CD4-positive, CD25-positive, alpha-beta regulatory T cell (primary cell): ENCODE measurements at regions not wholly inside any gene's neighbourhood (a gene's known extent, or its start where the extent isn't known, plus 50 kb on each side); places are given as distances from the start of the nearest gene placed in this dataset.

Experiments used
- ATAC-seq, 2 donors: fragments of 150-1000 bp; cut with Tn5 transposase; one replicate each; pipeline ENCODE4 v1.10.0; 2021; ENCODE audit warnings: low read depth in 2 of 2, moderate number of reproducible peaks in 2 of 2, moderate library complexity in 1 of 2
- DNase-seq, 3 donors: peaks; one replicate each; pipeline versions ENCODE4 v3.0.0 to v3.0.0-alpha.2; 2012 to 2022; ENCODE audit warnings: mixed read lengths in 1 of 3
- H3K27ac ChIP-seq: one replicate; pipeline ENCODE4 v1.7.0; 2013; ENCODE audit warnings: mild to moderate bottlenecking, low read length; ENCODE audit not compliant: insufficient read depth, poor library complexity, severe bottlenecking
- H3K27me3 ChIP-seq: one replicate; pipeline ENCODE4 v1.7.0; 2013; ENCODE audit warnings: low read length; ENCODE audit not compliant: control insufficient read depth, insufficient read depth
- H3K36me3 ChIP-seq: one replicate; pipeline ENCODE4 v1.7.0; 2013; ENCODE audit warnings: mild to moderate bottlenecking, low read length, moderate library complexity; ENCODE audit not compliant: control insufficient read depth, insufficient read depth
- H3K4me1 ChIP-seq: 2 replicates; pipeline ENCODE4 v1.7.0; 2013; ENCODE audit warnings: mild to moderate bottlenecking, low read length; ENCODE audit not compliant: insufficient read depth, control insufficient read depth, poor library complexity, severe bottlenecking
- H3K4me3 ChIP-seq: one replicate; pipeline ENCODE4 v1.7.0; 2013; ENCODE audit warnings: low read depth, mild to moderate bottlenecking, low read length, moderate library complexity
- H3K9me3 ChIP-seq, 2 experiments: 1 replicate in 1 of 2; 2 replicates in 1 of 2; pipeline ENCODE4 v1.7.0; 2013; ENCODE audit warnings: low read length in 2 of 2, mild to moderate bottlenecking in 1 of 2, moderate library complexity in 1 of 2; ENCODE audit not compliant: control insufficient read depth in 2 of 2
- H3K27ac Mint-ChIP-seq, 3 donors: one replicate each; pipeline ENCODE4 v1.8.0; 2020 to 2022; ENCODE audit warnings: mild to moderate bottlenecking in 3 of 3, mixed read lengths in 3 of 3, moderate library complexity in 2 of 3
- H3K27me3 Mint-ChIP-seq: one replicate; pipeline ENCODE4 v1.8.0; 2022; ENCODE audit warnings: mild to moderate bottlenecking, mixed read lengths
- H3K36me3 Mint-ChIP-seq: one replicate; pipeline ENCODE4 v1.8.0; 2020; ENCODE audit warnings: mixed read lengths
- H3K4me1 Mint-ChIP-seq, 4 donors: one replicate each; pipeline ENCODE4 v1.8.0; 2020 to 2022; ENCODE audit warnings: mixed read lengths in 4 of 4, mild to moderate bottlenecking in 1 of 4
- H3K4me3 Mint-ChIP-seq, 4 donors: one replicate each; pipeline ENCODE4 v1.8.0; 2020 to 2022; ENCODE audit warnings: mild to moderate bottlenecking in 4 of 4, mixed read lengths in 4 of 4, moderate library complexity in 3 of 4
- H3K9me3 Mint-ChIP-seq, 7 donors: one replicate each; pipeline ENCODE4 v1.8.0; 2020 to 2022; ENCODE audit warnings: mixed read lengths in 7 of 7, mild to moderate bottlenecking in 3 of 7, moderate library complexity in 2 of 7

DNA sequence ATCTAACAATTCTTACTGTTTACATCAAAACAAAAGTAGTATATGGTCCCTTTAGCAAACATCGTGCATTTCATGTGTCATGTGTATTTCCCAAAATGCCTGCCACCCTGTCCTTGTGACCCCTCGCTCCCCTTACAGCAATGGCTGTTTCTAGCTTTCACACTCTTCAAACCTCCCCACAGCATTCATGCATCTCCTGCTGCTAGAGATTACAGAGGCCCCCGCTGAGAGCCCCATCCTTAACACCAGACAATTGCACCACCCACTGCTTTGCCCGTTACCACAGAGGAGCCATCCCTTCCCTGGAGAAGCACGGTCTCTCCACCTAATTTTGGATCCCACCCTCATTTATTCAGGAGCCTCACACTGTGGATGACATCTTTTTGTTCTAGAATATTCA lies 149.7 kb upstream of the IRX4 start:
- Mint-ChIP-seq H3K4me1 (no peaks in the 10 kb centered on the region), H3K27ac (no peak overlapping the region), H3K36me3 (no peaks in the 10 kb centered on the region), H3K4me3 (no peak overlapping the region), H3K9me3 (peaks cover 0 to 4% (median 2%) of the 10 kb centered on the region in 7 donors), H3K27me3 (peaks cover 38% of the 10 kb centered on the region)
- peaks cover 17% of the 10 kb centered on the region for H3K27me3 ChIP-seq
- no peak overlapping the region for H3K4me3 ChIP-seq
- H3K36me3 ChIP-seq: no peaks in the 10 kb centered on the region
- no peaks in the 10 kb centered on the region for H3K4me1 ChIP-seq
- no peaks in the 10 kb centered on the region for H3K9me3 ChIP-seq
- ATAC-seq (no peak), DNase-seq (no peak)
- H3K27ac ChIP-seq: no peak overlapping the region

DNA sequence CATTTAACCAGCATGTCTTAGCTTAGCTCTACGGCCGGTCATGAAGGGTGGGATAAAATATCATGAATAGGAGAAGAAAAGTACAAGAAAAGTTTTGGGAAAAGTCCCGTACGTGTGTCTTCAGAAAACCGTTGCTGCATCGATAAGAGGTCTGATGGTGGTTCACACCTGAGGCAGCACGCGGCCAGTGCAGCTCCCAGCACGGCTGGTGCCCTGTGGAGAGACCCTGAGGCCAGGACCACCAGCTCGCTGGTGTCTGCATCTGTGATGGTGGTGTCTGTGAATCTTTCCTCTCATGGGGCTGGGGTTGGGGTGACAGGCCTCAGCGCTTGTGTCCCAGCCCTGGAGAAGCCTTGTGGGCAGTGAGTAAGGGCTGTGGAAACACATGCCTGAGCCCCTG lies 148.9 kb upstream of the IRX4 start:
- Histone ChIP-seq H3K36me3 (no peaks in the 10 kb centered on the region), H3K4me1 (no peaks in the 10 kb centered on the region), H3K27me3 (peaks cover 11% of the 10 kb centered on the region), H3K9me3 (no peaks in the 10 kb centered on the region), H3K27ac (no peak overlapping the region), H3K4me3 (no peak overlapping the region)
- no peak for DNase-seq
- H3K27ac Mint-ChIP-seq: no peak overlapping the region
- no peaks in the 10 kb centered on the region for H3K36me3 Mint-ChIP-seq
- H3K9me3 Mint-ChIP-seq: peaks cover 0 to 4% (median 2%) of the 10 kb centered on the region in 7 donors
- peaks cover 30% of the 10 kb centered on the region for H3K27me3 Mint-ChIP-seq
- H3K4me1 Mint-ChIP-seq: no peaks in the 10 kb centered on the region
- no peak overlapping the region for H3K4me3 Mint-ChIP-seq
- ATAC-seq: no peak

DNA sequence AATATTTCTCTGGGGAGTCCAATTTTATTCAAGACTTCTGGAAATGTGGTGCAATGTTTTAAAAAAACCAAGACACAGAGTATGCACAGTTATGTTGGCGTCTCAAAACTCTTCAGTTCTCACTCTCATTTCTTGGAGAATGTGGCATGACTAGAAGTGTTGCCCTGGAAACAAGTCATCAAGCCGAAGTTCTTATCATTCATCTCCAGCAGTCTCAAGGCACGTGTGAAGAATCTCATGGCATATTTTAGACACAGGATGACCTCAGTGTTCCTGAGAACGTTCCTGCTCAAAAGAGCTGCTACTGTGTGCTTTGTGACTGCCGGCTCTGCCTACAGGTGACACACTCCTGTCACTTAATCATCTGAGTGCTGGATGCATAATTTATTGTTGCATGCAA lies 147.4 kb upstream of the IRX4 start:
- no peak overlapping the region for H3K27ac ChIP-seq
- H3K27me3 Mint-ChIP-seq: peaks cover 24% of the 10 kb centered on the region

DNA sequence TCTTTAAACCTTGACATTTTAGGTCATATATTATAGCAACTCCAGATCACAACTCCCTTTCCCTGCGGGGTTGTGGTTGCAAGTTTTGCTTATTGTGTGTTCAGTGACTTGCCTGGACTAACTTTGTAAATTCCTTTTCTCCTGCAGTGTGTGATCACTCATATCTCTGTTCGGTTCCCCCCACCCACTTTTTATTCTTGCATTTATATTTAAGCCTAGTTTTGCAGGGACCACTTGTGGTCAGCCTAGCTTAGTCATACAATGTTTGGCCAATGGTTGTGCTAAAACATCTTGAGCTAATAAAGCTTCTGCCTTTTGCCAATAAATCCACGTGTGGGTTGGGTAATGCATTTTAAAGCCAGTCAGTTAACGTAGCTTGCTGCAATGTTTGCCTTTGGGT lies 146.5 kb upstream of the IRX4 start:
- H3K4me3 ChIP-seq: no peak overlapping the region
- no peaks in the 10 kb centered on the region for H3K36me3 ChIP-seq
- H3K9me3 ChIP-seq: no peaks in the 10 kb centered on the region
- H3K27ac ChIP-seq: no peak overlapping the region
- no peak for DNase-seq
- Mint-ChIP-seq H3K9me3 (peaks cover 0 to 6% (median 2%) of the 10 kb centered on the region in 7 donors), H3K4me1 (no peaks in the 10 kb centered on the region), H3K4me3 (no peak overlapping the region), H3K27me3 (peaks cover 24% of the 10 kb centered on the region), H3K36me3 (no peaks in the 10 kb centered on the region), H3K27ac (no peak overlapping the region)
- H3K27me3 ChIP-seq: peaks cover 13% of the 10 kb centered on the region
- ATAC-seq: no peak
- H3K4me1 ChIP-seq: no peaks in the 10 kb centered on the region

More for the DNA sequence above, 147.4 kb upstream of the IRX4 start:
- no peaks in the 10 kb centered on the region for H3K4me1 Mint-ChIP-seq
- ATAC-seq (no peak), DNase-seq (no peak)
- peaks cover 0 to 4% (median 2%) of the 10 kb centered on the region in 7 donors for H3K9me3 Mint-ChIP-seq
- H3K4me3 Mint-ChIP-seq: no peak overlapping the region
- Histone ChIP-seq H3K4me1 (no peaks in the 10 kb centered on the region), H3K4me3 (no peak overlapping the region), H3K27me3 (peaks cover 14% of the 10 kb centered on the region), H3K36me3 (no peaks in the 10 kb centered on the region), H3K9me3 (no peaks in the 10 kb centered on the region)
- no peaks in the 10 kb centered on the region for H3K36me3 Mint-ChIP-seq
- H3K27ac Mint-ChIP-seq: no peak overlapping the region

DNA sequence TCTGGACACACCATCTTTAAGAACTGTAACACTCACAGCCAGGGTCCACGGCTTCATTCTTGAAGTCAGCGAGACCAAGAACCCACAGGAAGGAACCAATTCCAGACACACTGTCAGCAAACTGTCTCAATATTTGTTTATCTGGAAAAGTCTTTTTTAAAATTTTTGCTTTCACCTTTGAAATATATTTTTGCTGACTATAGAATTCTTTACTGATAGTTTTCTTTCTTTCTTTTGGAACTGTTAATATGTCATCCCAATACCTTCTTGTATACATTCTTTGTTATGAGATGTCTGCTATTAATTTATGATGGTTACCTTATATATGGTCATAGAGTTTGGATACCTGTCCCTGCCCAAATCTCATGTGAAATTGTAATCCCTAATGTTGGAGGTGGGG lies 145.1 kb upstream of the IRX4 start:
- no peak overlapping the region for H3K4me3 ChIP-seq
- Mint-ChIP-seq H3K27me3 (peaks cover 16% of the 10 kb centered on the region), H3K4me1 (no peaks in the 10 kb centered on the region)

DNA sequence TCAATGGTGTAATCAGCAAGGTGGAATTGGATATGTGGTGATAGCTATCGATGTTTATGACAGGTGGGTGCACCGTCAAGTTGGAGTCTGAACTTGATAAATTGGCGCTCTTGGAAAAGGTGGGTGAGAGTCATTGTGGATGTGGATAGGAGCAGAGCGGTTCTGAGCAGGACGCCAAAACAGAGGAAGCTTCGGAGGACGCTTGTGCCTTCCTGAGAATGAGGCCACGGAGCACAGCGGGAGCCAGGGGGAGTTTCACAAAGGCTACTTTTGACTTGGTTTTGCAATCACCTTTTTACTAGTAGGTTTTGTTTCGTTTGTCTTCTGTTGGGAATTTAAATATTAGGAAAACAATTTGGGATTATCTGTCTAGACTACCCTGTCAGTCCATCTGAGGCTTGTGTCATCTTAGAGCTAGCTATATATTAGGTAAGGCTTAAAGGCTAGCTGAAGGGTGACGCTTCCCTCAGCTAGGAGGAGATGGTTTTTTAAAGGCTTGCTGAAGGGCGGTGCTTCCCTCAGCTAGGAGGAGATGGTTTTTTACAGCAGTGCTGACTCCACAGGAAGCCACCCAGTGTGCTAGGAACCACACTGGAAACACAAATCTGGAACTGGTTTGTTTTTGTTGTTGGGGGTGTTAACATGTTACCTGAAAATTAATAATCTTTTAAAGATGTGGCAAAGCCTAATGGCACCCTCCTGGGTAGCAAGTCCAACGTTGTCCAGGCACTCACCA lies 142.4 kb upstream of the IRX4 start:
- H3K4me3 ChIP-seq: no peak overlapping the region
- no peaks in the 10 kb centered on the region for H3K4me1 ChIP-seq
- H3K27ac Mint-ChIP-seq: no peak overlapping the region
- no peaks in the 10 kb centered on the region for H3K36me3 Mint-ChIP-seq
- peaks cover 5% of the 10 kb centered on the region for H3K27me3 ChIP-seq
- no peak overlapping the region for H3K27ac ChIP-seq
- no peaks in the 10 kb centered on the region for H3K36me3 ChIP-seq
- no peak for DNase-seq
- no peak overlapping the region for H3K4me3 Mint-ChIP-seq
- H3K4me1 Mint-ChIP-seq: no peaks in the 10 kb centered on the region
- H3K27me3 Mint-ChIP-seq: peaks cover 9% of the 10 kb centered on the region
- ATAC-seq: no peak
- H3K9me3 Mint-ChIP-seq: peaks cover 0 to 2% (median 2%) of the 10 kb centered on the region in 7 donors
- H3K9me3 ChIP-seq: no peaks in the 10 kb centered on the region

More for the DNA sequence above, 145.1 kb upstream of the IRX4 start:
- DNase-seq (no peak), ATAC-seq (no peak)
- H3K9me3 Mint-ChIP-seq: peaks cover 0 to 2% (median 0%) of the 10 kb centered on the region in 7 donors
- H3K27me3 ChIP-seq: peaks cover 11% of the 10 kb centered on the region
- H3K27ac ChIP-seq: no peak overlapping the region
- H3K4me1 ChIP-seq: no peaks in the 10 kb centered on the region
- no peak overlapping the region for H3K4me3 Mint-ChIP-seq
- no peak overlapping the region for H3K27ac Mint-ChIP-seq
- H3K36me3 Mint-ChIP-seq: no peaks in the 10 kb centered on the region
- no peaks in the 10 kb centered on the region for H3K9me3 ChIP-seq
- H3K36me3 ChIP-seq: no peaks in the 10 kb centered on the region

DNA sequence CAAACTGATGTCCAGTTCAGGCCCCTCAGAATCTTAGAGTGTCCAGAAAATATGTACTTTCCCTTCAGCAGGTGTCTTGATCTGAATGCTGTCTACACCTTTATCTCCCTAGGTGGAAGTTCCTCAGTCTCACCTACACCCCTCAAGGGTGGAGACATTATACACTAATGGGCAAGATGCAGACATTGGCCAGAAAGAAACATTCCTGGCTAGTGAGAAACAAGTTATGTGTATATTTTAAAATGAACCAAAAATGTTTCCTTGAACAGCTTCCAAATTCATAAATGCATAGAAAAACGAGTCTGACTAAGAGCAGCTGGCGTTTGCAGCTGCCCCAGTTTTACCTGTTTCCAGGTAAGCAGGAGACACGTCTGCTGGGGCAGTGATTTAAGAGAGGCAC lies 140.5 kb upstream of the IRX4 start:
- Mint-ChIP-seq H3K27me3 (peaks cover 4% of the 10 kb centered on the region), H3K4me3 (no peak overlapping the region), H3K27ac (no peak overlapping the region), H3K4me1 (no peaks in the 10 kb centered on the region), H3K9me3 (peaks cover 0 to 2% (median 0%) of the 10 kb centered on the region in 7 donors), H3K36me3 (no peaks in the 10 kb centered on the region)
- Histone ChIP-seq H3K27ac (no peak overlapping the region), H3K9me3 (no peaks in the 10 kb centered on the region), H3K4me3 (no peak overlapping the region), H3K27me3 (peaks cover 5% of the 10 kb centered on the region), H3K4me1 (no peaks in the 10 kb centered on the region), H3K36me3 (no peaks in the 10 kb centered on the region)
- ATAC-seq (no peak), DNase-seq (no peak)

DNA sequence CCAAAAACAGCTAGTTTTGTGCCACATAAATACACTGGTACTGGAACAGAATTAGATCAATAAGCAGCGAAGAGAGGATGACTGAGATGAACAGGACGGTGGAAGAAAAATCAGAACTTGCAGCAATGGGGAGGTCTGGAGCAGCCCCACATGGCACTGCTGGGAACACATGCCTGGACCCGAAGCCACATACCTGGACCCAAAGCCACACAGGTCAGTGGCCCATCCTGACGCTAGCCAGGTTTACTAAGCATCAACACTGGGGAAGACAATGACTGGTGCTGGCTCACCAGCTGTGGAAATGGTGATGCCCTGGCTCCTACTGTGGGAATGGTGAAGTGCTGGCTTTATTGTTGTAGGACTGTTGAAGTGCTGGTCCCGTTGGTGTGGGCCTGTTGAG lies 139.7 kb upstream of the IRX4 start:
- H3K27me3 ChIP-seq: peaks cover 5% of the 10 kb centered on the region
- ATAC-seq (no peak), DNase-seq (no peak)
- no peaks in the 10 kb centered on the region for H3K9me3 ChIP-seq
- H3K27ac Mint-ChIP-seq: no peak overlapping the region
- H3K27me3 Mint-ChIP-seq: peaks cover 4% of the 10 kb centered on the region
- H3K9me3 Mint-ChIP-seq: peaks cover 0 to 2% (median 0%) of the 10 kb centered on the region in 7 donors
- no peaks in the 10 kb centered on the region for H3K4me1 Mint-ChIP-seq
- H3K4me3 Mint-ChIP-seq: no peak overlapping the region
- H3K4me1 ChIP-seq: no peaks in the 10 kb centered on the region
- H3K36me3 ChIP-seq: no peaks in the 10 kb centered on the region
- H3K27ac ChIP-seq: no peak overlapping the region
- H3K36me3 Mint-ChIP-seq: no peaks in the 10 kb centered on the region
- H3K4me3 ChIP-seq: no peak overlapping the region
